ENCODE measurements at regions not wholly inside any gene's neighbourhood (a gene's known extent, or its start where the extent isn't known, plus 50 kb on each side); places are given as distances from the start of the nearest gene placed in this dataset.

DNA sequence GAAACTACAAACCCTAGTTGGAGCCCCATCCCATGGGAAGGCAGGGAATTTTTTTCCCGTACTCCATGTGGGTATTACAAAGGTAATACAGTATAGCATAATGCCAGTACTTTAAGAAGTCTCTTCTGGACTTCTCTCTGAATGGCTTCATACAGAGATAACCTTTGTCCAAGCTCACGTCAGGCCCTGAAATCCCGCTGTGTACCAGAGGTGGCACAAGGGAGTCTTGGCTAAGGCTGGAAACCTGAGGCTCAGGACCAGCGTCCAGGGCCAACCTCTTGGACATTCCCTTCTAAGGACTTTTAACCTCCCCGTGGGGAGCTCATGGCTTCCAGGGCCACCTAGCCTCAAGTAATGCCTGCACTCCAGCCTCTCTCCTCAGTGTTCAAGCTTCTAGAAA lies 338.9 kb upstream of the FAM241A start:
- TF ChIP-seq, protein P1, sequence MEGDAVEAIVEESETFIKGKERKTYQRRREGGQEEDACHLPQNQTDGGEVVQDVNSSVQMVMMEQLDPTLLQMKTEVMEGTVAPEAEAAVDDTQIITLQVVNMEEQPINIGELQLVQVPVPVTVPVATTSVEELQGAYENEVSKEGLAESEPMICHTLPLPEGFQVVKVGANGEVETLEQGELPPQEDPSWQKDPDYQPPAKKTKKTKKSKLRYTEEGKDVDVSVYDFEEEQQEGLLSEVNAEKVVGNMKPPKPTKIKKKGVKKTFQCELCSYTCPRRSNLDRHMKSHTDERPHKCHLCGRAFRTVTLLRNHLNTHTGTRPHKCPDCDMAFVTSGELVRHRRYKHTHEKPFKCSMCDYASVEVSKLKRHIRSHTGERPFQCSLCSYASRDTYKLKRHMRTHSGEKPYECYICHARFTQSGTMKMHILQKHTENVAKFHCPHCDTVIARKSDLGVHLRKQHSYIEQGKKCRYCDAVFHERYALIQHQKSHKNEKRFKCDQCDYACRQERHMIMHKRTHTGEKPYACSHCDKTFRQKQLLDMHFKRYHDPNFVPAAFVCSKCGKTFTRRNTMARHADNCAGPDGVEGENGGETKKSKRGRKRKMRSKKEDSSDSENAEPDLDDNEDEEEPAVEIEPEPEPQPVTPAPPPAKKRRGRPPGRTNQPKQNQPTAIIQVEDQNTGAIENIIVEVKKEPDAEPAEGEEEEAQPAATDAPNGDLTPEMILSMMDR (IDR thresholded peaks at IDR 0.05) = no peak
- TF ChIP-seq POLR2A (IDR thresholded peaks at IDR 0.05) = no peak
